Brain pericyte (primary cell): ENCODE measurements at regions not wholly inside any gene's neighbourhood (a gene's known extent, or its start where the extent isn't known, plus 50 kb on each side); places are given as distances from the start of the nearest gene placed in this dataset.
A peak's percentile ranks its signal among the peaks of the same experiment; 100 is the strongest.

ENCODE experiments used
- DNase-seq: peaks from one replicate; pipeline ENCODE4 v3.0.0-alpha.2; 2012; ENCODE audit warnings: low read depth, low spot score

DNA sequence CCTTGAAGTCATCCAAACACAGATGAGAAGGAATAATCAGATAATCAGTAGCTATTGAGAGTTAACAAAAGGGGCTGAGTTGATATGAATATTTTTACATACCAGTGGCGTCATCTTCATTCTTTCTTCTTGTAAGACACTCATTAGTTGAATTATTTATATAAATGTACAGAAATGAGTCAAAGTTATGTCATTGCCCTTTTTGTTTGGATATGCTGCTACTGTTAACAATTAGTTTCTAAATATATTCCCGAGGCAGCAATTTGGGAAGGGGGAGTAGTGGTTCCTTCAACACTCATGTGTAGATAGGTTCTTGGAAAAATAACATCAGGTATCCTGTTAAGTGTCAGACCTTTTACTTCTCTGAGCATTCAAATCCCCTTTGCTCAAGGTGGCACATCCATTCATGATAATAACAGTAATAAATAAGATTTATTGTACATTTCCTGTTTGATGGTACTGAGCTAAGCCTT is 436.6 kb downstream of the SPRY1 start:
- no peak for DNase-seq

GRCh38 chr4:123835831-123836590 is 439.4 kb downstream of the SPRY1 start:
- no peak for DNase-seq

DNA sequence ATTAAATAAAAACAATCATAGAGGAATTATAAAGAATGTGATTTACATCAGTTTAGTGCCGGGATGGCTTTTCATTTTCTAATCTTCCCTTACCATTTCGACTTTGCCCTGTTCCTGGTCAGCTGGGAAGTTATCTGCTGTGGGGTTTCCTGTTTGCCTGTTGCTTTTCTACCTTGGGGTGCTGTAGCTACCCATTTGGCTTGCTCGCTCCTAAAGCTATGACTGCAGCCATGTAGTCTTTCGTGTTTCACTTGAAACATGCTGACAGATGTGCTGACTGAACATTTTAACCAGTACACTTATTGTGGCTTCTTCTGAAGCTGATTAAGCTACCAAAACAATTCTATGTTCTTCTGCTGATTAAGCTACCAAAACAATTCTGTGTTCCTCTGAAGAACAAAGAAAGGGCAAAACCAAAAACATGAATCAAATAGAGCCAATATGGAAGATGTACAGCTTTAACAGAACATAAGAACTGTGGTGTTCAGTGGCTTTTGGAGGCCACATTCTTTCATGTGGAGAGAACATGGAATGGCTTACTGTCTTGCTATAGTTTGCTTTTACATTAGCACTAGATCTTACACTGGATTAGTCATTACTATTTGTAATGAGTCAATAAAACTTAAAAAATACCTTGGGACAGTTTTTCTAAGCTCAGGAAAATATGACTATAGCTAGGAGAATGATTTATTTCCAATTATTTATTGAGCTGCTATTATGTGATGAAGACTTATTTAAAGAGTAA is 440.4 kb downstream of the SPRY1 start:
- DNase-seq = no peak

- no peak for DNase-seq
These were observed 441.9 kb downstream of the SPRY1 start for GRCh38 chr4:123838474-123838873.

DNA sequence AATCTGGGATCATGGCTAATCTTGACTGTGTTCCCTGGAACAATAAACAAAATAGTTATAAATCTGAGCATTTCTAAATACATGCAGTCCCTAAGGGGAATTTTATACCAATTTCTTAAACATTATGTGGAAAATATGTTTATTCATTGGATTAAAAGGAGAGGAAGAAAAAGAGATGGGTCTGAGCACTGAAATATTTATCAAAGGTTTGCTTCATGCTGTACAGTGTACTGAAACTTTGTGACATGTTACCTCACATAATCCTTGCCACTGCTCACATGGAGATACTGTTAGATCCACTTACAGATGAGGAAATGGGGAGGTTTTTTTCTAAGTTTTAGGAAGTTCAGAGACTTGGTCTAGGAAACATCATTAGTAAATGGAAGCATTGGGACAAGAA is 443.6 kb downstream of the SPRY1 start:
- DNase-seq = no peak

GRCh38 chr4:123841447-123842121 is 445.0 kb downstream of the SPRY1 start:
- no peak for DNase-seq

- DNase-seq = no peak
These were observed 446.5 kb downstream of the SPRY1 start for GRCh38 chr4:123843137-123843536.

DNA sequence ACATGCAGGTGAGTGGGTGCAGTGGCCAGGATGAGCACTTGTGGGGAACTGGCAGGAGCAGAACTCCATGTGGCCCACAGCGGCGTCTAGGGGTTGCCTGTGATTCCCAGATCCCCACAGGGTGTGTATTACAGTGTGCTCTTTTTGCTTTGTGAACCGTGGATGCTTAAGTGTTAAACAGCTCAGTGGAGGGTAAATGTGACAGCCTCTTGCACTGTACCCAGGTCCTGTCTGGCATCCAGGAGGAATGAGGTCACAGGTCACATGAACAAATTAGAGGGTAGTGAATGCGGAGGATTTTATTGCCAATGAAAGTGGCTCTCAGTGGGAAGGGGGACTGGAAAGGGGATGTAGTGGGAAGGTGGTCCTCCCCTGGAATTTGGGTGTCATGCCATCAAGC is 447.8 kb downstream of the SPRY1 start:
- no peak for DNase-seq

GRCh38 chr4:123846092-123846491 is 449.5 kb downstream of the SPRY1 start:
- DNase-seq = no peak

- no peak for DNase-seq
These were observed 450.0 kb downstream of the SPRY1 start for GRCh38 chr4:123846561-123846960.

- no peak for DNase-seq
These were observed 452.0 kb downstream of the SPRY1 start for GRCh38 chr4:123848606-123849005.

DNA sequence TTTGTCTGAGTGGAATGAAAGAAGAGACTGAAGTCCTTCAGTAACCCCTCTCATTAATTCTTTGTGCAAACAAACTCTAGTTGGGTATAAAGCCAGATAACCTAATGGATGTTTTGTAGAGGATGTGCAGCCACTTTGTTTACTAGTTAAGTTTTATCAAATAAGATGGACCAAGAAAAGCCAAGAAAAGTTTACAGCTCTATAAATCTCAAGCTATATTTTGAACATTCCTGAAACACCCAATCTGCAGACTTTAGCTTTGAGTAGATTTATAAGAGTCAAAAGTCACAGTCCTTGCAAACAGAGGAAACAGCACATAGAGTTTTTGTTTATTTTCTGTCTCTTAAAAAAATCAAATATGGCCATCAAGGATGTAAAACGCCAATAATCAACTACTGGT is 452.9 kb downstream of the SPRY1 start:
- no peak for DNase-seq

GRCh38 chr4:123851521-123851920 is 454.9 kb downstream of the SPRY1 start:
- no peak for DNase-seq

- no peak for DNase-seq
These were observed 457.1 kb downstream of the SPRY1 start for GRCh38 chr4:123853651-123854050.

- DNase-seq = peak; percentile 15
These were observed 460.3 kb downstream of the SPRY1 start for GRCh38 chr4:123856689-123857545.

DNA sequence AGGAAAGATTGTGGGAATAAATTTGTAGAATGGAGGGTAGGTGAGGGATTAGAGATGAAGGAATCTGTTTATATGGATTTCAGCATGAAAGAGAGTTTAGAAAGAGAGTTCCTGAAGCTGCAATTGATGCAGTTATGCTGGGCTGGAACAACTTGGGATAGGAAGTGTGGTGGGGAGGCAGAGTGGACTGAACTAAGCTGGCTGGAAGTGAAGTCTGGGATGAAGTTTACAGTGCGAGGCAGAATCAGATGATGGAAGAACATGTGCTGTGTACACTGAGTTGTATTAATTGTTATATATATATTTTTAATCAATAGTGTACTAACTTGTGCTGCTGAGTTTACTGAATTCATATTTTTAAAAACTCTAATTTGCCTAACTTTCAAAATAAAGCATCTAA is 461.9 kb downstream of the SPRY1 start:
- DNase-seq = no peak

GRCh38 chr4:123862812-123863211 is 466.2 kb downstream of the SPRY1 start:
- DNase-seq = no peak

DNA sequence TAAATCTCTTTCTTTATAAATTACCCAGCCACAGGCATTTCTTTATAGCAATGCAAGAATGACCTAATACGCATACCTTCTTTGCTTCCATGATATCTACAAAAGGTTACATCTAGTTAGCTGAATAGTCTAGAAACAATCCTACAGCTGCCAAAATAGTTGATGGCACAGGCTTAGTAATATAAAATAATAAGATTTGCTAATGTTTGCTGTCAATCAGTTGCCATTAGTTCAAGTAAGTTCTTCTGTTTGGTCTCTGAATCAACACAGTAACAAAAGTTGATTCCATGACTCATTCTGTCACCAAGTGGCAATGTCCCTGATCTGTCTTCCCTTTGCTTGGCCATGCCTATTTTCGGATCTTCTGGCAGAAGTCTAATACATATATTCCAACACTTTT is 470.2 kb downstream of the SPRY1 start:
- DNase-seq = no peak

GRCh38 chr4:123867910-123868587 is 471.5 kb downstream of the SPRY1 start:
- no peak for DNase-seq

GRCh38 chr4:123869286-123870215 is 473.0 kb downstream of the SPRY1 start:
- DNase-seq = no peak
